MV-4-11 (cell line): ENCODE measurements at regions not wholly inside any gene's neighbourhood (a gene's known extent, or its start where the extent isn't known, plus 50 kb on each side); places are given as distances from the start of the nearest gene placed in this dataset.

Experiments used
- DNase-seq: peaks from one replicate; lab custom pipeline; 2025; lab: John Stamatoyannopoulos, UW

DNA sequence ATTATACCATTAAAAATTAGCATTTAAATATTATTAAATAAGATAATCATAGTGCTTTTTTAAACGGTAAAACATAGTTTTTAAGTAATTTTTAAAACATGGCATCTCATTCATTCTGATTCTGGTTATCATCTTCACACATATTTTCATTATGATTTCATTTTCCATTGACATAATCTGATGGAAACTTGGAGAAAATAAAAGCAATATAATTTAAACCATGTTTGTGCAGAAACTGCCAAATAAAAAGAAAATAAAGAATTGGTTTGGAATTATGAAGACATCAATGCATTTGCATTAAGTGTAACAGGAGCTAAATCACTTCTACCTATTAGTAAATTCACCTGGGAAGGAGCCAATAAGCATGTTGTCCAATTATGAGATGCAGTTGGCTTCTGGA lies 490.1 kb upstream of the CD180 start:
- DNase-seq, result no peak

DNA sequence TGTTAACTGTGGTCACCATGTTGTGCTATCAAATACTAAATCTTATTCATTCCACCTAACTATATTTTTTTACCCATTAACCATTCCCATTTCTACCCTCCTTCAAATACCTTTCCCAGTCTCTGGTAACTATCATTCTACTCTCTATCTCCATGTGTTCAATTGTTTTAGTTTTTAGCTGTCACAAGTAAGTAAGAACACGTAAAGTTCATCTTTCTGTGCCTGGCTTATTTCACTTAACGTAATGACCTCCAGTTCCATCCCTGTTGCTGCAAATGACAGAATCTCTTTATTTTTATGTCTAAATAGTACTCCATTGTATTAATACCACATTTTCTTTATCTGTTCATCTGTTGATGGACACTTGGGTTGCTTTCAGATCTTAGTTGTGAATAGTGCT lies 485.1 kb upstream of the CD180 start:
- DNase-seq, result no peak

DNA sequence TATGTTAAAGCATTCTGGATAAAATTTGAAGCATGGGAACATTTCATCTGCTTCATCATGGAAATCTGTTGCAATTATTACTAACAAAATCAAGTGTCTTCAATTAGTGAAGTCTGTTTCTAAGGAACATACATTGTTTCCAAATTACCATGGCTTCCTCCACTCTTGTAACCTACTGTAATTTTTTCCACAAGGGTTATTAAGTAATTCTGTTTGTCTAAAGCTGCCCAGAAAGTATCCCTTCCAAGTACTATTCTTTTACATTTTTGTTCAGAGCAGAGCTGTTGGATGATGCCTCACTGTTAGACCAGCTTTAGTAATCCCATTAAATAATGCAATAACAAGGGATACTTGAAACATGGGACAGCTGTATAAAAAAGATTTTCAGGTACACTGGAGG lies 483.5 kb upstream of the CD180 start:
- DNase-seq, result no peak

DNA sequence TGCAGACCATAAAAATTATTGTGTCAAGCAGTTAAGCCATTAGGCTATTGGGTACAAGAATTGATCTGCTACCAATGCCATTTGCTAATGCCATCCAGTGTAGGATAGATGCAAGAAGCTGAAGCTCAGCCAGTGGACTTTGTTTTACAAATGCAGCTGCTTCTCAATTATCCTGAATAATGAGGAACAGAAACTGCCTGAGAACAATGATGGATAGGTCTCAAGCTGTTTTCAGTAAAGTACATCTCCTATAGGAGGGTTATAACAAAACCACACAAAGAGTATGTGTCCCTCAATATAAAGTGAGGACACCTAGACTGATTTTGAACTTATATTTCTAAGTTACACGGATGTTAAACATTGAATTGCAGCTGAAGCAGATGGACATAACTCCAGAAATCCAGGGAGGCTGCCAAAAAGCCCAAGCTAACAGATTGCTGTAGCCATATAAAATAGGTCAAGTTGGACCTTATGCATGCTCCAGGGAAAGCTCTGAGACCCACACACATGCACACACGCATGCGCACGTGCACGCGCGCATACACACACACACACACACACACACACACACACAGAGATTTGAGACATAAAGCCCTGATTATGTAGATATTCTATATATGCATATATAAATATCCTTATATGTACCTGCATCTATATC lies 482.7 kb upstream of the CD180 start:
- peak; percentile 72 for DNase-seq

DNA sequence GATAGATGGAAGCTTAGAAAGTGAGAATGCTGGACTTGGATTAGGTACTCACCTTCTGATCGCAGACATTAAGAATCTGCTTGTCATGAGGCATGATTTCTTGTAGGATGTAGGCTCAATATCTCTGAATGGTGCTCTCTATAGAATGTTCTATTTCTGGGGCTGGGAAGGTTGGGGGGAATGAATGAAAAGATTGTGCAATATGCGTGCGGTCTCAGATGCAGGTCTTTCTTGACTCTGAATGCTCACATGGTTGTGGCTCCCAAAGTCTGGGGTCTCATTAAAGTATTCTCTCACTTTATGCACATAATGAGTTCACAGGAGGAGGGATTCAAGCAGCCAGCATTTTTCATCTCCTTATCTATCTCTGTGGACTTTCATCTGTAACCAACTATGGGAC lies 482.0 kb upstream of the CD180 start:
- DNase-seq, result no peak

DNA sequence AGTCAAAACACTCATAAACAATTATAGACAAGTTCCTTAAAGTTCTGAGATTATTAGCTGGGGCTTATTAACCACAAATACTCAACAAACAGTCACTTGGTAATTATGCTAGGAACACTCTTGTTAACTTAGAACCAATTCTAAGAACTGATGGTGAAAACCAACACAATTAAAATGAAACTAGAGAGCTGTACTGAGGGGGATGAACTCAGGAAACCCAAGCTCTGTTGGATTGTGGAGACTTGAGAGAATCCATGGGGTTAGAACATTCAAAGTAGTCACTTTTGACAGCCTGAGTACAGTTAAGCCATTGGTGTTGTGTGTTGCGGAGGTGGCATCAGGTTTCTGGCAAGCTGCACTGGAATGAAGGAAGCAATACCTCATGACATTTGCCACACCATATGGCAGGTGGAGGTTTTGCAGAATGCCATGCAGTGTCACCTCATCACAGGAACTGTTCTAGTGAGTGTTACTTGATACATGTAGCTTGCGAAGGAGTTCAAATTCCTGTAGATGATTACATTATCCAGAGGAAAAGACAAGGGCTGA lies 480.9 kb upstream of the CD180 start:
- DNase-seq, result no peak

DNA sequence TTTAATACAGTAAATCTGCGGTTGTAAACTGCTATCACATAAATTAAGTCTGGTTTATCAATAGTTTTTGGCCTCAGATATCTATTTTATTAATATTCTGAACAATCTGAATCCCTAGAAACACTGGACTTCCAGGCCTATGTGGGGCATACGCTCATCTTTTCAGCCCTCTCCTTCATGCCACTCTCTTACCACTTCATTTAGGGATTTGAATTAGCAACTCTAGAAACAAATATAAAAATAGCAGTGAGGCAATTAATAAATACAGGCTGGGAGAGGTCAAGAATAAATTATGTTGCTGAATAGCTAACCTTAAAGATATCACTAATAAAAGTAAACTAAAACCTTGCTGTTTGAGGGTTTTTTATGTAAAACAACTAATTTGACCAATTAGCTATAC lies 480.3 kb upstream of the CD180 start:
- no peak for DNase-seq

DNA sequence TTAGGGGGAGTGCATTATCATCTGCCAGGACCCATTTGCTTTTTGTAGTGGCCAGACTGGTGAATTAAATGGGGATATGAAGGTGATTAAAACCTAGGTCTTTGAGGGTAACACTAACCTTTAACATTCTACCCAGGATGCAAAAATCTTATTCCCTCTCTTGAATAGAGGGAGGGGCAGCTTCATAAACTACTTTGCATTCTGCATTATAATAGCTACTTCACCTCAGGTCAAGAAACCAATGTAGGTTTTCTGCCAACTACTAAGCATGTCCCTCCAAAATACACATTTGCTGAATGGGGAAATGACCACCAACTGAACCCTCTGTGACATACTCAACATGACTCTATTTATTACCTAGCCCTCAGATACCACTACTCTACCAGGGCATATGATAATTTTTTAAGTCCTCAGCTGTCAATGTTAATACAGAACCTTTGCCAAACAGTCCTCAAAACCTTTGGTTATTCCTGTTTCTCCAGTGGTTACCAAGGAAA lies 477.6 kb upstream of the CD180 start:
- DNase-seq, result no peak

DNA sequence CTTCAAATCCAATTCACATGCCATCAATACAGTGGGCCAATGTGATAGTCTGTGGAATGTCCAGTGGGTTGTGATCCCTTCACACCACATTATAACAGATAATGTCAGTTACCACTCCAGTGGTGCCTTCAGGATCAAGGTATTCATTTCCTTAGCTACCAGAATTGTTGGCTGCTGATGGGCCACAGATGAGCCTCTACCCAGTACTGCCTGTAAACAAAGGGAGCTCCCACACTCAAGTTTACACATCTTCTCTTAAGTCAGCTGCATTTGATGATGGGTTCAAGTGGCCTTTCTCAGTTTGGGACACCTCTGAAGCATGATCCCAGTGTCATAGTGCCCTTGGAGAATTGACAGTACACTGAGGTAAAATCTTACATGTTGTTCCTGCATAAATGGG lies 477.0 kb upstream of the CD180 start:
- DNase-seq, result no peak

DNA sequence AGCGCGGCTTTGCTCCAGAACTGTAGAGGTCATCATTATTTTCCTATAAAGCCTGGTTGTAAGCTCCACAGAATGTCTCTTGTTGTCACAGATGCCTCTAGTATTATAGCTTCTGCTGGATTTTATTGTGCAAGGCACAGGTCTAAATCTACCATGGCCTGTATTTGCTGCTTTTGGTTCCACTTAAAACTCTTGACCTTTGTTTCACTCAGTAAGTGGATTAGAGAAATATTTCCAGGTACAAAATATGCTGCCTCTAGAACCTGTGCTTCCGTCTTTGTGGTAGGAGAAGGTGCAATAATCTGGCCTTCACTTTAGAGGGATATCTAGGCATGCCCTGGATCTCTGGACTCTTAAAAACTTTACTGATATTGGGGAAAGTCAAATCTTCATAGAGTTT lies 476.6 kb upstream of the CD180 start:
- no peak for DNase-seq

DNA sequence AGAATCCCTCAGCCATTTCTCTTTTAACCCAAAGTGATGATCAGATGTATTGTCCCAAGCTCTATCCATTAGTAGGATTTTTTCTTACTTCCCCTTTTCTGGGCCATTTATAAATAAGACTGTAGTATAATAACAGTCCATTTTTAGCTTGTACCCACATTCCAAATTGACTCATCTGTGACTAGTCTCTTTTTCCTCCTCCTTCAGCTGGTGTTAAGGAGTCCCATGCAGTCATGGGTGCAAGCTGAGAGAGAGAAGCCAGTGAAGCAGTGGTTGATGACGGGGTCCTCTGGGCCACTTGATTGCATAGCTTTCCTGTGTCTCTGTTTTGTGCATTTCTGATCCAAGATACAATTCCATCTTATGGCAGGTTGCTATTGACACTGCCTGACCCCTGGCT lies 476.0 kb upstream of the CD180 start:
- DNase-seq, result peak; percentile 93

DNA sequence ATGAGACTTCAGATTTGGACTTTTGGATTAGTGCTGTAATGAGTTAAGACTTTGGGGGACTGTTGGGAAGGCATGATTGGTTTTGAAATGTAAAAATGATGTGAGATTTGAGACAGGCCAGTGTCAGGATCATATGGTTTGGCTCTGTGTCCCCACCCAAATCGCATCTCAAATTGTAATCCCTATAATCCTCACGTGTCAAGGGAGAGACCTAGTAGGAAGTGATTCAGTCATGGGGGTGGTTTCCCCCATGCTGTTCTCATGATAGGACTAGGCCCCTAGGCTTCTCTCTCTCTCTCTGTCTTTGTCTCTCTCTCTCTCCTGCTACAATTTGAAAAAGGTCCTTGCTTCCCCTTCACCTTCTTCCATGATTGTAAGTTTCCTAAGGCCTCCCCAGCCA lies 473.3 kb upstream of the CD180 start:
- DNase-seq, result peak; percentile 45

DNA sequence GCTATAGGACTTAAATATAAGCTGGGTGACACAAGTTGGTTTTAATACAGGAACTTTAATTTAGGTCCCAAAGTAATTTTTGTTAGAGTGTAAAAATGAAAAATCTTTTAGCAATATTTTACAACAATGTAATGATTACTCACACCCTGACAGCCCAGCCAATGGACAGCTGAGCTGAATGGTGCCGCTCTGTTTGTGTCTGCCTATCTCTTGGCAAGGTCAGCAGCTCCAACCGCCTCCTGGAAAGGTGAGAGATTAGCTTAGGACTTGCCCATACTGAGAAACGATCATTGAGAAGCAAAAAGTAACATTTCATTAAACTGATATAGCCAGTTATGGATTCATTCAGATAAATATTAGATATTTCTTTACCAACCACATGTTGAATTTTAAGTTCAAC lies 463.6 kb upstream of the CD180 start:
- no peak for DNase-seq

DNA sequence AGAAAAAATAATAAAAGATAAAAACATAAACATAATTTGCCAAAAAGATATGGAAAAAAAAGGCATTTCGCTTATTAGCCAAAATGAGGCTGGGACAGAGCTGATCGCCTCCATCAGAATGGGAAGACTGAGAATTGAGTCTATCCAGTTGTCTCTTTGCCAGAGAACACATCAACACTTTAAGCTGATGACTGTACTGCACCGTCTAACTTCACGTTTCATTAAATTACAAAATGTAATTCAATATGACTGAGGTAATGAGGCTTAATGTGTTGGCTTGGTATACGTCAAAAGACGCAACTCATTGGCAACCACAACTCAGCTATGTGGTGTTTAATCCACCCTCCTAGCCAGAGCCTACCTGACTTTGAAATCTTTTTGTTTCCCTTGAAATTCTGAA lies 462.7 kb upstream of the CD180 start:
- DNase-seq, result no peak

DNA sequence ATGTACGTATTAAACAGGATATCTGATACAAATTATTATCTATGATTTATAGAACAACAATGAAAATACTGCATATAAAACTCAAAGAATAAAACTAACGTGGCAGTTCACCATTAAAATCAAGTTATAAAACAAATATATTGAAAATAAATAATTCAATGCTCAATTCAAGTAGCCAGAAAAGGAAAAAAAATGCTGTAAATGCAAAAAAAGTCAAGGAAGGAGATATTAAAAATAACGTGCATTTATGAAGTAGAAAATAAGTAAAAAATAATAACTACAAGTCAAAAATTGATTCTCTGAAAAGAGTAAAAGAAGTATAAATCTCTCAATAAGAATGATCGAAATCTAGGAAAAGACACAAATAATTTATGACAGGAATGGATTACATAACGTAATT lies 460.5 kb upstream of the CD180 start:
- DNase-seq, result no peak

DNA sequence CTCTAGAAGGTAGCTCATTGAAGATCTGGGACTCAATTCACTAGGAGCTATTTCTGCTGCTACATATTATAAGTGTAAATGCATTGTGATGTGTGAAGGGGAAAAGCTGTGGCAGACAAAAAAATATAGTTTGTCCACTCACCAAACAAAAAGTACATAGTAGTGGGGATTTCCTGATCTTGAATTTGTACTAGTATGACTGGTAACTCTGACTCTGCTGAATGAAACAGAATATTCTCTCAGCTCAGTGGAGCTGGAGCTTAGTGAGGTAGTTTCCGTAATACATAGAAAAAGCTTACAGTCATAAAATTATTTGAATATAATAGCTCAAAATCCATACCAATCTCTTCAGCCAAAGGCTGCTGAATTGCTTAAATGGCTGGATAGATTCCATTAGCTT lies 455.6 kb upstream of the CD180 start:
- DNase-seq, result no peak

DNA sequence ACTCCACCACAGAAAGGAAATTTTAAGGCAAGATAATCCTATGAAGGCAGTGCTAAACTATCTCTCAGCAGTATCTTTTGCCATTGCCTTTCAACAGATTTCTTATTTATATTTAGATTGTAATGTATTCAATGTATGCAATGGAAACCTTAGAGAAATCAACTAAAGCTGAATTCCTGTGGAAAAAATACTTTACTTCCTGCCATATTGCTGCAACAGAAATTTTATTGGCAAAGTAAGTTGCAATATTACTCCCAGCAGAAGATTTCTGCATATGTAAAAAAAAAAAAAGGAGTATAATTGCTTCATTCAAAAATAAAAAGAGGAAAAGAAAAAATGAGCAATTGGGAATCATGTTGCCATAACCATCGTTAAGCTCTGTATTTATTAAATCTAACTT lies 454.6 kb upstream of the CD180 start:
- DNase-seq, result no peak

DNA sequence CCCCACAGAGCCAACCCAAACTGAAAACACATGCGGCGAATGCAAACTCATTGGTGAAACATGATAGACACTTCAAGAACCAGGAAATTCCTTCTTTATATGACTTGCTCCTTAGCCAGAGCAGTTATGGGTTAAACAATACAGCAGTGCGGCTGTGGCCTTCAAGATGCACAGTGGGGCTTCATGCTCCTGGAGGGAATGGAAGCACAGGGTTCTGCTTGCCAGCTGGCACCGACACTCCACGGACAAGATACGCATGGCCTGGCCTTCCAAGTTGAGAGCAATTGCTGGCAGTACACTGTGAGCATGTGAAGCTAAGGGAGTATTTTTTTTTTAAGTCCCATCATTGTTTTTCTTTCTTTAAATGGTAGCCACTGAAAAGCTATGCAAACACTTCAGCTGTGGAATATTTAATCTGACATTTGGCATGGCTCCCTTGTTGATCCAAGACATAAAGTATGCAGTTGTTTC lies 451.6 kb upstream of the CD180 start:
- no peak for DNase-seq

DNA sequence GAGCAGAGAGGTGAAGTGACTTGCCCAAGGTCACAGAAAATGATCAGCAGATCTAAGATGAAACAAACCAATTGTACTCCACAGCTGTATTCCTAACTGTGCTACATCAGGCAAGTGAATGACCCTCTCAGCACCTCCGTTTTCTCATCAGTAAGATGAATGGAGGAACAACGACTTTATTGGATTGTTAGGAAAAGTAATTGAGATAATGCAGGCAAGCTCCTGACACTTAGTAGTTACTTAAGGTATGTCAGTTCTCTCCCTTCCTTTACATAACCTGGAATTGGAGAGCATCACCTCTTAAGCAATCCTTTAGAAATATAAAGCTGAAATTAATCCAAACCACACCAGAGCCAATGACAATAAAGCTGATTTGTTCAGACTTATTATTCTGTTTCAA lies 451.2 kb upstream of the CD180 start:
- no peak for DNase-seq

DNA sequence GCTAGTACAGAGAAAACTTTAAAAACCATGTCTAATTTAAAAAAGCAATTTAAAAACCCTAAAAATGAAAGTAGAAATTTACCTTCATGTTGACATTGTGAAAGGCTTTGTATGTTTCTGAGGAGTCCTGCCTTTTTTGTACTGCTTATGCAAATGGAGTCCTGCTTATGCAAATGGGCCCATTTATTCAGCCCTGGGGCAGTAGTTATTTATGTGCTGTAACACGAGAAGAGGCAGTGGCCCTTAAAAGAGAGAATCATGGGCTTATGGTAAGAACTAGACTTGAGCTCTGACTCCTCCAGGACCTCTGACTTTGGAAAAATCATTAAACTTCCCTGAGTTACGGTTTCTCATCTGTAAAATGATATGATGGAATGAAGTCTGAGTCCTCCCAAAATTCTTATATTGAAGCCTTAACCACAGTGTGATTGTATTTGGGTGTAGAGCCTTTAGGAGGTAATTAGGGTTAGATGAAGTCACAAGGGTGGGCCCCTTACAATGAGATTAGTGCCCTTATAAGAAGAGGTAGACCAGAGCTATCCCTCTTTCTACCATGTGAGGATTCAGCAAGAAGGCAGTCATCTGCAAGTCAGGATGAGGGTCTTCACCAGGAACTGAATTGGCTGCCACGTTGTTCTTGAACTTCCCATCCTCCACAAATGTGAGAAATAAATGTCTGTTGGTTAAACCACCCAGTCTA lies 447.8 kb upstream of the CD180 start:
- DNase-seq, result no peak

DNA sequence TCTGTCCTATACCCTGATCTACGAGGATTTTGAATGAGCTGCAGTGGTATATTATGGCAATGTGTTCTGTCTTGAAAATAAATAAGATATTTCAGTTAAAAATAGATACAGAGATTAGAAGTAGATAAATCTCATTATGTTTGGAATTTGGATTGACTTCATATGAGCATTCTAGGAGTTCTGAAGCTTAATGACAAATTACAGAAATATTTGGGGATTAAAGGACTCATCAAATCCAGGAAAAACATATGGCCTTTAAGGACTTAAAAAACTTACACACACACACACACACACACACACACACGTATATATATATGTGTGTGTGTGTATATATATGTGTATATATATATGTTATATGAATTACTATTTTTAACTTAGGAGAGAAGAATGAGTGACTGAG lies 446.9 kb upstream of the CD180 start:
- DNase-seq, result no peak

DNA sequence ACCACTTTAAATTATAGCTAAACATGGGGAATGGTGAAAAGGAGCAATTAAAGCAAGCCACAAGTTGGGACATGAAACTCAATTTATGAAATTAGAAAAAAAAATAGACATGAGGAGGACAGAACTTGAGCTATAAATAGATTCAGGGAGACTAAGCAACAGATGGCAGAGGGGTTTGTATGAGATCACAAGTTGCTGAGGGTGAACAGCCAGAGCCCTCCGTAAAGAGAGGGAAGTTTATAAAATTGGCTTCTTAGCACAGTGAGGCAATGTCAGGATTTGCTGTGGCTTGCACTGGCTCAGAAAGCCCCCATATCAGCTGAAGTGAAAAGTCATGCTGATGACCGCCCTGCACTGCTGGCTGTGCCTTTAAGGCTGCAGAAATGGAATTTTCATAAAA lies 443.4 kb upstream of the CD180 start:
- peak; percentile 71 for DNase-seq

DNA sequence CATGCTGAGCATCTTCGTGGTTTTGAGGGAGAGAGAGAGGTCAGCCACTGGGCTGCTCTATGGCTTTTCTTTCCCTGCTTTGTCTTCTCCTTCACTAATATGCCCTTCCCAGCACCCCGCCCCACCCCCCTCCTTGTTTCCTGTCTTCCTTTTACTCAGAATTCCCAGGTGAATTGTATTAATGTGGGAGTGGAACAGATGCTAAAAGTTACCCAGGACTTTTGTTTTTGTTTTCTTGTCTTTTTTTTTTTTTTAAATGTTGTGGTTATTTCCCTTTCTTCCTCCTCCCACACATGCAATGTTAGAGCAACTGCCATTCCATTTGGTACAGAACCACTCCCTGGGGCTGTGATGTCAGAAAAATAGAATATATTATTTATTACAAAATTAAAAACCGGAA lies 442.7 kb upstream of the CD180 start:
- DNase-seq, result peak; percentile 6
